Trophoblast cell (in vitro differentiated cells and primary cell): ENCODE measurements at regions not wholly inside any gene's neighbourhood (a gene's known extent, or its start where the extent isn't known, plus 50 kb on each side); places are given as distances from the start of the nearest gene placed in this dataset.

Experiments used
- DNase-seq, 2 donors: peaks; one replicate each; pipeline ENCODE4 v3.0.0-alpha.2; 2016
- H2AFZ ChIP-seq: 2 replicates; pipeline ENCODE4 v1.6.1; 2013; ENCODE audit warnings: low read length, moderate library complexity, mild to moderate bottlenecking; ENCODE audit not compliant: insufficient read depth, poor library complexity
- H2AK5ac ChIP-seq: 2 replicates; pipeline ENCODE4 v1.6.1; 2013; ENCODE audit warnings: mild to moderate bottlenecking, low read length
- H2BK120ac ChIP-seq: 2 replicates; pipeline ENCODE4 v1.6.1; 2013; ENCODE audit warnings: low read length, mild to moderate bottlenecking, moderate library complexity; ENCODE audit not compliant: insufficient read depth, poor library complexity
- H2BK12ac ChIP-seq: 2 replicates; pipeline ENCODE4 v1.6.1; 2013; ENCODE audit warnings: mild to moderate bottlenecking, low read length, moderate library complexity
- H2BK5ac ChIP-seq: 2 replicates; pipeline ENCODE4 v1.6.1; 2013; ENCODE audit warnings: low read length, low read depth, moderate library complexity, mild to moderate bottlenecking; ENCODE audit not compliant: poor library complexity
- H3K14ac ChIP-seq: 2 replicates; pipeline ENCODE4 v1.6.1; 2013; ENCODE audit warnings: mild to moderate bottlenecking, low read length
- H3K18ac ChIP-seq: 2 replicates; pipeline ENCODE4 v1.6.1; 2013; ENCODE audit warnings: mild to moderate bottlenecking, low read length
- H3K23ac ChIP-seq: 2 replicates; pipeline ENCODE4 v1.6.1; 2013; ENCODE audit warnings: low read length
- H3K27ac ChIP-seq: 2 replicates; pipeline ENCODE4 v1.5.1; 2013; ENCODE audit warnings: low read depth, mild to moderate bottlenecking, inconsistent platforms, low read length, moderate library complexity
- H3K27me3 ChIP-seq: 2 replicates; pipeline ENCODE4 v1.6.1; 2013; ENCODE audit warnings: inconsistent platforms, mild to moderate bottlenecking, low read length, moderate library complexity; ENCODE audit not compliant: insufficient read depth
- H3K36me3 ChIP-seq, 2 experiments: 1 replicate in 1 of 2; 2 replicates in 1 of 2; pipeline ENCODE4 v1.6.1; 2013; ENCODE audit warnings: low read length in 2 of 2, mild to moderate bottlenecking in 2 of 2, moderate library complexity in 1 of 2; ENCODE audit not compliant: insufficient read depth in 2 of 2, control insufficient read depth in 1 of 2
- H3K4ac ChIP-seq: 2 replicates; pipeline ENCODE4 v1.6.1; 2013; ENCODE audit warnings: low read depth, mild to moderate bottlenecking, low read length, moderate library complexity
- H3K4me1 ChIP-seq, 2 experiments: 1 replicate in 1 of 2; 2 replicates in 1 of 2; pipeline ENCODE4 v1.6.1; 2013; ENCODE audit warnings: low read length in 2 of 2, mild to moderate bottlenecking in 2 of 2, moderate library complexity in 1 of 2; ENCODE audit not compliant: insufficient read depth in 2 of 2, control insufficient read depth in 1 of 2
- H3K4me2 ChIP-seq: 2 replicates; pipeline ENCODE4 v1.6.1; 2013; ENCODE audit warnings: inconsistent platforms, mild to moderate bottlenecking, low read length, moderate library complexity
- H3K4me3 ChIP-seq: 2 replicates; pipeline ENCODE4 v1.5.1; 2013; ENCODE audit warnings: mild to moderate bottlenecking, low read depth, low read length, inconsistent platforms
- H3K79me1 ChIP-seq: one replicate; pipeline ENCODE4 v1.6.1; 2013; ENCODE audit warnings: low read length
- H3K79me2 ChIP-seq: 2 replicates; pipeline ENCODE4 v1.6.1; 2013; ENCODE audit warnings: low read length, mild to moderate bottlenecking; ENCODE audit not compliant: control insufficient read depth, insufficient read depth, poor library complexity
- H3K9ac ChIP-seq: 2 replicates; pipeline ENCODE4 v1.6.1; 2013; ENCODE audit warnings: mild to moderate bottlenecking, low read length
- H3K9me3 ChIP-seq: 2 replicates; pipeline ENCODE4 v1.6.1; 2013; ENCODE audit warnings: low read depth, mild to moderate bottlenecking, control low read depth, inconsistent platforms, low read length; ENCODE audit not compliant: insufficient read depth
- H4K12ac ChIP-seq: 2 replicates; pipeline ENCODE4 v1.6.1; 2013; ENCODE audit warnings: low read depth, mild to moderate bottlenecking, low read length, moderate library complexity
- H4K8ac ChIP-seq: 2 replicates; pipeline ENCODE4 v1.6.1; 2013; ENCODE audit warnings: low read depth, mild to moderate bottlenecking, low read length, moderate library complexity
- H4K91ac ChIP-seq: one replicate; pipeline ENCODE4 v1.6.1; 2013; ENCODE audit warnings: low read depth, mild to moderate bottlenecking, low read length, moderate library complexity
- WGBS: extraction: QIAGEN DNeasy Blood & Tissue Kit; methylation state at CpG from one replicate; pipeline ENCODE4 v1.1.7; 2013; ENCODE audit warnings: missing lambda C conversion rate; ENCODE audit not compliant: insufficient read length, insufficient coverage; ENCODE audit errors: extremely low coverage; 5-methylcytosine and 5-hydroxymethylcytosine counted together

- H3K79me2 ChIP-seq, result no peaks in the 10 kb centered on the region
- H4K12ac ChIP-seq, result no peak overlapping the region
- no peak overlapping the region for H4K8ac ChIP-seq
- H3K79me1 ChIP-seq, result no peaks in the 10 kb centered on the region
- peaks cover 3% of the 10 kb centered on the region for H3K9me3 ChIP-seq
- H3K4me2 ChIP-seq, result no peak overlapping the region
- H2AFZ ChIP-seq, result no peak overlapping the region
- no peak overlapping the region for H3K27ac ChIP-seq
- H4K91ac ChIP-seq, result no peak overlapping the region
- no peak overlapping the region for H3K4ac ChIP-seq
- no peak for DNase-seq
- H3K9ac ChIP-seq, result no peak overlapping the region
- H3K18ac ChIP-seq, result no peak overlapping the region
- H2BK12ac ChIP-seq, result no peak overlapping the region
- H3K36me3 ChIP-seq, result no peaks in the 10 kb centered on the region
- H3K4me3 ChIP-seq, result no peak overlapping the region
- H3K4me1 ChIP-seq, result no peaks in the 10 kb centered on the region
- H3K27me3 ChIP-seq, result no peaks in the 10 kb centered on the region
- no peak overlapping the region for H2BK5ac ChIP-seq
- H2AK5ac ChIP-seq, result no peak overlapping the region
- WGBS, result no CpG with 5 or more reads among the region's 9 CpGs
- no peak overlapping the region for H2BK120ac ChIP-seq
- no peak overlapping the region for H3K14ac ChIP-seq
- H3K23ac ChIP-seq, result no peak overlapping the region
Measured at GRCh38 chr17:79203016-79203415, 128.4 kb downstream of the ENGASE start.

GRCh38 chr17:79202480-79202879 lies 127.9 kb downstream of the ENGASE start:
- no peak for DNase-seq
- H2AFZ ChIP-seq, result no peak overlapping the region
- no peak overlapping the region for H3K4ac ChIP-seq
- H2BK5ac ChIP-seq, result no peak overlapping the region
- H3K4me2 ChIP-seq, result no peak overlapping the region
- H3K9ac ChIP-seq, result no peak overlapping the region
- no peak overlapping the region for H3K27ac ChIP-seq
- H2BK120ac ChIP-seq, result no peak overlapping the region
- H3K14ac ChIP-seq, result no peak overlapping the region
- no peaks in the 10 kb centered on the region for H3K4me1 ChIP-seq
- H3K79me2 ChIP-seq, result no peaks in the 10 kb centered on the region
- H3K9me3 ChIP-seq, result peaks cover 3% of the 10 kb centered on the region
- H3K23ac ChIP-seq, result no peak overlapping the region
- H3K36me3 ChIP-seq, result no peaks in the 10 kb centered on the region
- no peak overlapping the region for H3K4me3 ChIP-seq
- no peak overlapping the region for H3K18ac ChIP-seq
- H4K8ac ChIP-seq, result no peak overlapping the region
- no peak overlapping the region for H2AK5ac ChIP-seq
- WGBS, result no CpG with 5 or more reads among the region's 12 CpGs
- H4K91ac ChIP-seq, result no peak overlapping the region
- H3K79me1 ChIP-seq, result no peaks in the 10 kb centered on the region
- no peaks in the 10 kb centered on the region for H3K27me3 ChIP-seq
- no peak overlapping the region for H2BK12ac ChIP-seq
- no peak overlapping the region for H4K12ac ChIP-seq

GRCh38 chr17:79201536-79202227 lies 127.1 kb downstream of the ENGASE start:
- Histone ChIP-seq H3K4me3 (no peak overlapping the region), H4K12ac (no peak overlapping the region), H2BK5ac (no peak overlapping the region), H2BK12ac (no peak overlapping the region), H4K8ac (no peak overlapping the region), H3K18ac (no peak overlapping the region), H2AK5ac (no peak overlapping the region), H4K91ac (no peak overlapping the region), H3K4me2 (no peak overlapping the region), H2BK120ac (no peak overlapping the region), H3K27ac (no peak overlapping the region), H3K27me3 (no peaks in the 10 kb centered on the region), H3K79me2 (no peaks in the 10 kb centered on the region), H3K23ac (no peak overlapping the region), H3K79me1 (no peaks in the 10 kb centered on the region), H3K4ac (no peak overlapping the region), H3K36me3 (no peaks in the 10 kb centered on the region), H3K14ac (no peak overlapping the region), H3K9me3 (peaks cover 3% of the 10 kb centered on the region), H3K4me1 (no peaks in the 10 kb centered on the region), H2AFZ (no peak overlapping the region), H3K9ac (no peak overlapping the region)
- WGBS, result no CpG with 5 or more reads among the region's 15 CpGs
- no peak for DNase-seq

- Histone ChIP-seq H3K23ac (no peak overlapping the region), H3K9ac (no peak overlapping the region), H3K14ac (no peak overlapping the region), H3K4me1 (no peaks in the 10 kb centered on the region), H4K8ac (no peak overlapping the region), H2BK12ac (no peak overlapping the region), H3K4me3 (no peak overlapping the region), H3K27ac (no peak overlapping the region), H2BK120ac (no peak overlapping the region), H3K79me2 (no peaks in the 10 kb centered on the region), H3K9me3 (peaks cover 1% of the 10 kb centered on the region), H2AK5ac (no peak overlapping the region), H4K91ac (no peak overlapping the region), H2BK5ac (no peak overlapping the region), H3K27me3 (no peaks in the 10 kb centered on the region), H3K36me3 (no peaks in the 10 kb centered on the region), H3K18ac (no peak overlapping the region), H3K4me2 (no peak overlapping the region), H2AFZ (no peak overlapping the region), H3K4ac (no peak overlapping the region), H3K79me1 (no peaks in the 10 kb centered on the region), H4K12ac (no peak overlapping the region)
- WGBS, result no CpG with 5 or more reads among the region's 6 CpGs
- no peak for DNase-seq
Measured at GRCh38 chr17:79201119-79201518, 126.5 kb downstream of the ENGASE start.
